NCI-H2029 treated with DMSO at 0.1 percent for 48 hours (cell line): ENCODE measurements at regions not wholly inside any gene's neighbourhood (a gene's known extent, or its start where the extent isn't known, plus 50 kb on each side); places are given as distances from the start of the nearest gene placed in this dataset.
"Not testable (repeated sequence)": the region's sequence is repeated elsewhere in the genome, so short reads cannot be mapped to it uniquely, and the experiment has no call there.

Experiments used
- DNase-seq: peaks from one replicate; lab custom pipeline; 2025; lab: John Stamatoyannopoulos, UW

GRCh38 chr10:9289811-9290210 lies 1235.3 kb downstream of the GATA3 start:
- no peak for DNase-seq

GRCh38 chr10:9291081-9291480 lies 1236.6 kb downstream of the GATA3 start:
- DNase-seq: no peak

- no peak for DNase-seq
These were observed 1239.7 kb downstream of the GATA3 start for GRCh38 chr10:9294132-9294663.

GRCh38 chr10:9294865-9295264 lies 1240.4 kb downstream of the GATA3 start:
- no peak for DNase-seq

GRCh38 chr10:9296190-9296589 lies 1241.7 kb downstream of the GATA3 start:
- no peak for DNase-seq

- no peak for DNase-seq
These were observed 1243.1 kb downstream of the GATA3 start for GRCh38 chr10:9297580-9297979.

- no peak for DNase-seq
These were observed 1245.5 kb downstream of the GATA3 start for GRCh38 chr10:9299966-9300365.

- DNase-seq: no peak
These were observed 1246.7 kb downstream of the GATA3 start for GRCh38 chr10:9301148-9301547.

GRCh38 chr10:9301554-9301953 lies 1247.1 kb downstream of the GATA3 start:
- no peak for DNase-seq

GRCh38 chr10:9302140-9302746 lies 1247.8 kb downstream of the GATA3 start:
- no peak for DNase-seq

GRCh38 chr10:9305018-9305655 lies 1250.6 kb downstream of the GATA3 start:
- DNase-seq: no peak

GRCh38 chr10:9311702-9312499 lies 1257.4 kb downstream of the GATA3 start:
- DNase-seq: no peak

GRCh38 chr10:9315292-9315691 lies 1260.8 kb downstream of the GATA3 start:
- no peak for DNase-seq

GRCh38 chr10:9331583-9332008 lies 1277.1 kb downstream of the GATA3 start:
- peak; percentile 3 for DNase-seq

GRCh38 chr10:9334270-9334669 lies 1279.8 kb downstream of the GATA3 start:
- DNase-seq: no peak

- no peak for DNase-seq
These were observed 1285.2 kb downstream of the GATA3 start for GRCh38 chr10:9339716-9340115.

- DNase-seq: no peak
These were observed 1288.5 kb downstream of the GATA3 start for GRCh38 chr10:9342885-9343570.

- DNase-seq: not testable (repeated sequence)
These were observed 1293.4 kb downstream of the GATA3 start for GRCh38 chr10:9347933-9348332.

GRCh38 chr10:9357471-9357870 lies 1303.0 kb downstream of the GATA3 start:
- no peak for DNase-seq

GRCh38 chr10:9362721-9363120 lies 1308.2 kb downstream of the GATA3 start:
- no peak for DNase-seq

GRCh38 chr10:9379183-9379582 lies 1324.7 kb downstream of the GATA3 start:
- DNase-seq: no peak
